ENCODE measurements at regions not wholly inside any gene's neighbourhood (a gene's known extent, or its start where the extent isn't known, plus 50 kb on each side); places are given as distances from the start of the nearest gene placed in this dataset.

- WGBS (ENCODE audit: insufficient coverage): 81% methylated on average over 2 of the region's 5 CpGs
- H3K36me3 Mint-ChIP-seq: no peaks in the 10 kb centered on the region
- Histone ChIP-seq H3K4me3 (ENCODE audit: control insufficient read depth in 1 of 2, extremely low read depth in 1 of 2, low read length in 1 of 2) (no peak overlapping the region), H3K4me1 (ENCODE audit: control insufficient read depth in 1 of 2, extremely low read depth in 1 of 2, insufficient read depth in 2 of 2, low read length in 2 of 2) (no peaks in the 10 kb centered on the region), H3K27ac (ENCODE audit: low read length) (no peak overlapping the region), H3K27me3 (replicated peaks in 1 of 2; ENCODE audit: control insufficient read depth in 2 of 2, extremely low read depth in 1 of 2, insufficient read depth in 2 of 2, low read length in 1 of 2) (peaks cover 0 to 12% of the 10 kb centered on the region in 2 experiments), H3K36me3 (ENCODE audit: control insufficient read depth in 2 of 2, extremely low read depth in 1 of 2, insufficient read depth in 1 of 2, low read length in 1 of 2) (no peaks in the 10 kb centered on the region), H3K9me3 (no peaks in the 10 kb centered on the region)
- H3K27ac Mint-ChIP-seq: no peak overlapping the region
- ATAC-seq (replicated peaks in 1 of 4): no peak
- H3K4me1 Mint-ChIP-seq: no peaks in the 10 kb centered on the region
- no peak for DNase-seq
- ChIA-PET CTCF (interaction anchor here in 1 of 2 donors (0.5 to 1.1 kb wide), 2 partner anchors 19 to 50 kb away, joined by 3 to 9 read pairs; no protein-coding TSS in a partner anchor), POLR2A (no interaction called here)
- H3K9me3 Mint-ChIP-seq: no peaks in the 10 kb centered on the region
- H3K4me3 Mint-ChIP-seq: no peak overlapping the region
- H3K27me3 Mint-ChIP-seq: peaks cover 5 to 11% of the 10 kb centered on the region in 2 donors
Measured at GRCh38 chr2:158732573-158733429, 62.3 kb upstream of the DAPL1 start.

DNA sequence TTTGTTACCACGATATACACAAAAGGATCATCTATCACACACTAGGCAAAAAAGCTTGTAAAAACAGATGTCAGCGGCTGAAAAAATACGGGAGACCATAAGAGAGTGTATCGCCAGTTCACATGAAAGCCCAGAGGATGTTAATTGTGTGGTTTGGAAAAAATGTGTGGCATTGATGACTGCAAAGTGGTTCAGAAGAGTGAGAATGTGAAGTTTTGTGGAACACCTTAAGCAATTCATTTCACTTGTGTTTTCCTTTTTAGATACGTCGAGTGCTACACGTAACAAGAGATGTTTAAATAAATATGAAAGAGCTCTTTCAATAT, 61.7 kb upstream of the DAPL1 start:
- DNase-seq (no peak), ATAC-seq (replicated peaks in 1 of 4) (no peak)
- H3K4me1 ChIP-seq (ENCODE audit: control insufficient read depth in 1 of 2, extremely low read depth in 1 of 2, insufficient read depth in 2 of 2, low read length in 2 of 2): no peaks in the 10 kb centered on the region
- H3K36me3 ChIP-seq (ENCODE audit: control insufficient read depth in 2 of 2, extremely low read depth in 1 of 2, insufficient read depth in 1 of 2, low read length in 1 of 2): no peaks in the 10 kb centered on the region
- 73% methylated on average over 2 of the region's 7 CpGs for WGBS (ENCODE audit: insufficient coverage)
- Mint-ChIP-seq H3K27ac (no peak overlapping the region), H3K4me3 (no peak overlapping the region), H3K9me3 (no peaks in the 10 kb centered on the region), H3K27me3 (peaks cover 5 to 11% of the 10 kb centered on the region in 2 donors), H3K36me3 (no peaks in the 10 kb centered on the region), H3K4me1 (no peaks in the 10 kb centered on the region)
- no peaks in the 10 kb centered on the region for H3K9me3 ChIP-seq
- no peak overlapping the region for H3K4me3 ChIP-seq (ENCODE audit: control insufficient read depth in 1 of 2, extremely low read depth in 1 of 2, low read length in 1 of 2)
- H3K27me3 ChIP-seq (replicated peaks in 1 of 2; ENCODE audit: control insufficient read depth in 2 of 2, extremely low read depth in 1 of 2, insufficient read depth in 2 of 2, low read length in 1 of 2): peaks cover 0 to 12% of the 10 kb centered on the region in 2 experiments
- H3K27ac ChIP-seq (ENCODE audit: low read length): no peak overlapping the region
- POLR2A ChIA-PET: no interaction called here
- CTCF ChIA-PET: interaction anchor here in 1 of 2 donors (0.5 to 1.1 kb wide), 4 partner anchors 12 to 50 kb away, joined by 3 to 9 read pairs (median 3); no protein-coding TSS in a partner anchor

- Histone ChIP-seq H3K4me3 (ENCODE audit: control insufficient read depth in 1 of 2, extremely low read depth in 1 of 2, low read length in 1 of 2) (no peak overlapping the region), H3K27ac (ENCODE audit: low read length) (no peak overlapping the region), H3K4me1 (ENCODE audit: control insufficient read depth in 1 of 2, extremely low read depth in 1 of 2, insufficient read depth in 2 of 2, low read length in 2 of 2) (no peaks in the 10 kb centered on the region), H3K27me3 (replicated peaks in 1 of 2; ENCODE audit: control insufficient read depth in 2 of 2, extremely low read depth in 1 of 2, insufficient read depth in 2 of 2, low read length in 1 of 2) (peaks cover 0 to 9% of the 10 kb centered on the region in 2 experiments), H3K9me3 (no peaks in the 10 kb centered on the region), H3K36me3 (ENCODE audit: control insufficient read depth in 2 of 2, extremely low read depth in 1 of 2, insufficient read depth in 1 of 2, low read length in 1 of 2) (no peaks in the 10 kb centered on the region)
- DNase-seq (no peak), ATAC-seq (replicated peaks in 1 of 4) (no peak)
- ChIA-PET POLR2A (no interaction called here), CTCF (interaction anchor here (1.0 to 1.6 kb wide), 5 partner anchors 11 to 20 kb away, joined by 3 to 6 read pairs (median 3); no protein-coding TSS in a partner anchor)
- 88% methylated on average over 4 of the region's 7 CpGs for WGBS (ENCODE audit: insufficient coverage)
- Mint-ChIP-seq H3K4me1 (no peaks in the 10 kb centered on the region), H3K9me3 (no peaks in the 10 kb centered on the region), H3K27me3 (peaks cover 8 to 11% of the 10 kb centered on the region in 2 donors), H3K27ac (no peak overlapping the region), H3K36me3 (no peaks in the 10 kb centered on the region), H3K4me3 (no peak overlapping the region)
Measured at GRCh38 chr2:158734442-158734841, 60.7 kb upstream of the DAPL1 start.

DNA sequence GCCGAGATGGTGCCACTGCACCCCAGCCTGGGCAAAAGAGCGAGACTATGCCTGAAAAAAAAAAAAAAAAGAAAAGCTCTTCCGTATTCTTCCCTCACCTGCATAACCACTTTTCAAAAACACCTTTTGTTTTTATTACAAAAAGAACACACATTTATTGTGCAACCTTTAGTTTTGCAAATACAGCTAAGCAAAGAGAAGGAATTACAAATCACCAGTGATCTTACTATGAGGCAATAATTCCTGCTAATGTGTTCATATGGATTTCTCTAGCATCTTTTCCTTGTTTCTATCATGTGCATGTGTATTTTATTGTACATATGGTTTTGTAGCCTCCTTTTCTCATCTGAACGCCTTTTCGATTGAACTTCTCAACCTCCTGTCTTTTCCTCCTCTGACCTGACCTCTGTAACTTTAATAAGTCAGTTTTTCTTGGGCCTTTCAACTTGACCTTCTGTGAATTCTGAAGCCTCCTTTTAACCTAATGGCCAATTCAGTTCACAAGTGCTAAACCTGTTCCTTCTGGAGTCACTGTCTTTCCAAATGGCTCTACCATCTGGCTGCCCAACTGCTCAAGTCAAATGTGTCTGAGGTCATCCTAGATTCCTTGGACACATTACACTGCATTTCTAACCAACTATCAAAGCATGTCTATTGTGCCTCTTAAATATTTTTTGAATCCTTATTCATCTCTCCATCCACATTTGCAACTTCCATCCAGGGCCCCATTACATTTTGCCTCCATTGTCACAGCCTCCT, 59.1 kb upstream of the DAPL1 start:
- Histone ChIP-seq H3K36me3 (ENCODE audit: control insufficient read depth in 2 of 2, extremely low read depth in 1 of 2, insufficient read depth in 1 of 2, low read length in 1 of 2) (no peaks in the 10 kb centered on the region), H3K27ac (ENCODE audit: low read length) (no peak overlapping the region), H3K4me1 (ENCODE audit: control insufficient read depth in 1 of 2, extremely low read depth in 1 of 2, insufficient read depth in 2 of 2, low read length in 2 of 2) (no peaks in the 10 kb centered on the region), H3K27me3 (replicated peaks in 1 of 2; ENCODE audit: control insufficient read depth in 2 of 2, extremely low read depth in 1 of 2, insufficient read depth in 2 of 2, low read length in 1 of 2) (peaks cover 0 to 3% of the 10 kb centered on the region in 2 experiments), H3K4me3 (ENCODE audit: control insufficient read depth in 1 of 2, extremely low read depth in 1 of 2, low read length in 1 of 2) (no peak overlapping the region), H3K9me3 (no peaks in the 10 kb centered on the region)
- Mint-ChIP-seq H3K9me3 (no peaks in the 10 kb centered on the region), H3K36me3 (no peaks in the 10 kb centered on the region), H3K4me3 (no peak overlapping the region), H3K27ac (no peak overlapping the region), H3K4me1 (no peaks in the 10 kb centered on the region), H3K27me3 (peaks cover 8% of the 10 kb centered on the region in 2 donors)
- POLR2A ChIA-PET: interaction anchor here in 1 of 2 donors (0.5 to 0.6 kb wide), 2 partner anchors 262 to 1246 kb away, joined by 3 to 4 read pairs; no protein-coding TSS in a partner anchor
- CTCF ChIA-PET: interaction anchor here (0.6 to 1.6 kb wide), 3 partner anchors 18 to 49 kb away, joined by 3 to 6 read pairs (median 3); no protein-coding TSS in a partner anchor
- ATAC-seq (replicated peaks in 1 of 4) (no peak), DNase-seq (no peak)
- 100% methylated on average over 1 of the region's 5 CpGs for WGBS (ENCODE audit: insufficient coverage)

- no peak overlapping the region for H3K27ac Mint-ChIP-seq
- H3K36me3 Mint-ChIP-seq: no peaks in the 10 kb centered on the region
- no peak overlapping the region for H3K27ac ChIP-seq (ENCODE audit: low read length)
- 59% methylated on average over 2 of the region's 5 CpGs for WGBS (ENCODE audit: insufficient coverage)
- no peaks in the 10 kb centered on the region for H3K36me3 ChIP-seq (ENCODE audit: control insufficient read depth in 2 of 2, extremely low read depth in 1 of 2, insufficient read depth in 1 of 2, low read length in 1 of 2)
- H3K4me3 Mint-ChIP-seq: no peak overlapping the region
- no peak for ATAC-seq (replicated peaks in 1 of 4)
- H3K4me3 ChIP-seq (ENCODE audit: control insufficient read depth in 1 of 2, extremely low read depth in 1 of 2, low read length in 1 of 2): no peak overlapping the region
- ChIA-PET CTCF (interaction anchor here in 1 of 2 donors (0.6 kb wide), 1 partner anchor 667 kb away, joined by 4 read pairs; no protein-coding TSS in a partner anchor), POLR2A (no interaction called here)
- DNase-seq: no peak
- no peaks in the 10 kb centered on the region for H3K4me1 ChIP-seq (ENCODE audit: control insufficient read depth in 1 of 2, extremely low read depth in 1 of 2, insufficient read depth in 2 of 2, low read length in 2 of 2)
- H3K9me3 Mint-ChIP-seq: no peaks in the 10 kb centered on the region
- H3K9me3 ChIP-seq: no peaks in the 10 kb centered on the region
- H3K27me3 Mint-ChIP-seq: peaks cover 7 to 8% of the 10 kb centered on the region in 2 donors
- peaks cover 0 to 3% of the 10 kb centered on the region in 2 experiments for H3K27me3 ChIP-seq (replicated peaks in 1 of 2; ENCODE audit: control insufficient read depth in 2 of 2, extremely low read depth in 1 of 2, insufficient read depth in 2 of 2, low read length in 1 of 2)
- no peaks in the 10 kb centered on the region for H3K4me1 Mint-ChIP-seq
Measured at GRCh38 chr2:158738363-158738762, 56.8 kb upstream of the DAPL1 start.

- no peaks in the 10 kb centered on the region for H3K4me1 Mint-ChIP-seq
- H3K27ac ChIP-seq (ENCODE audit: low read length): no peak overlapping the region
- no peaks in the 10 kb centered on the region for H3K36me3 ChIP-seq (ENCODE audit: control insufficient read depth in 2 of 2, extremely low read depth in 1 of 2, insufficient read depth in 1 of 2, low read length in 1 of 2)
- H3K27me3 ChIP-seq (replicated peaks in 1 of 2; ENCODE audit: control insufficient read depth in 2 of 2, extremely low read depth in 1 of 2, insufficient read depth in 2 of 2, low read length in 1 of 2): peaks cover 0 to 4% of the 10 kb centered on the region in 2 experiments
- ATAC-seq (replicated peaks in 1 of 4) (no peak), DNase-seq (no peak)
- no peaks in the 10 kb centered on the region for H3K9me3 ChIP-seq
- H3K27me3 Mint-ChIP-seq: peaks cover 7 to 8% of the 10 kb centered on the region in 2 donors
- no peaks in the 10 kb centered on the region for H3K9me3 Mint-ChIP-seq
- no peak overlapping the region for H3K27ac Mint-ChIP-seq
- no peaks in the 10 kb centered on the region for H3K4me1 ChIP-seq (ENCODE audit: control insufficient read depth in 1 of 2, extremely low read depth in 1 of 2, insufficient read depth in 2 of 2, low read length in 2 of 2)
- H3K36me3 Mint-ChIP-seq: no peaks in the 10 kb centered on the region
- WGBS (ENCODE audit: insufficient coverage): 84% methylated on average over 5 of the region's 5 CpGs
- H3K4me3 ChIP-seq (ENCODE audit: control insufficient read depth in 1 of 2, extremely low read depth in 1 of 2, low read length in 1 of 2): no peak overlapping the region
- H3K4me3 Mint-ChIP-seq: no peak overlapping the region
- POLR2A ChIA-PET: no interaction called here
- CTCF ChIA-PET: interaction anchor here (0.7 kb wide), 2 partner anchors 79 to 739 kb away, joined by 4 to 7 read pairs; no protein-coding TSS in a partner anchor
Measured at GRCh38 chr2:158740127-158740526, 55.0 kb upstream of the DAPL1 start.

Measured in T-cell (primary cell).